ENCODE measurements at regions not wholly inside any gene's neighbourhood (a gene's known extent, or its start where the extent isn't known, plus 50 kb on each side); places are given as distances from the start of the nearest gene placed in this dataset.
A peak's percentile ranks its signal among the peaks of the same experiment; 100 is the strongest.

DNA sequence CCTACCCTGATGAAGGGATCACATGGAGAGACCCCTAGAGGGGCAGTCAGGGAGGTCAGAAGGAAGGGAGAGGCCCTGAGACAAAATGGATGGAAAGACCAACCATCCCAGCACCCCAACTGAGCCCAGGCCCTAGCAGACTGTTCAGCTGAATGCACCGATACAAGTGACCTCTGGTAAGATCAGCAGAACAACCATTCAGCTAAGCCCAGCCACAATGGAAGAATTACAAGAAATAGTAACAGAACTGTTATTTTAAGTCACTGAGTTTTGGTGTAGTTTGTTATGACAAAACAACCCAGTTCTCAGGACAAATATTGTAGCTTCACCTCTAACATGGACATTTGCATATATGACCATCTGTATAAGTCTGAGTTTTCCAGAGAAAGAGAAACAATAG is 210.4 kb upstream of the SVIL start:
- Histone ChIP-seq H3K27ac (ENCODE audit: low read length) (no peak overlapping the region), H3K79me2 (ENCODE audit: insufficient read depth, low read length) (no peaks in the 10 kb centered on the region), H3K4me3 (ENCODE audit: low read depth in 1 of 2, low read length in 2 of 2) (no peak overlapping the region), H3K4me2 (ENCODE audit: insufficient read depth, low read length) (no peak overlapping the region), H3K36me3 (ENCODE audit: insufficient read depth, low read length) (no peaks in the 10 kb centered on the region), H3K9me3 (ENCODE audit: insufficient read depth, low read length, severe bottlenecking) (no peaks in the 10 kb centered on the region), H3K27me3 (ENCODE audit: insufficient read depth, low read length, poor library complexity) (no peaks in the 10 kb centered on the region), H3K9ac (ENCODE audit: low read depth, low read length) (no peak overlapping the region), H2AFZ (ENCODE audit: low read depth, low read length) (no peak overlapping the region), H4K20me1 (ENCODE audit: insufficient read depth, low read length) (no peaks in the 10 kb centered on the region), H3K4me1 (ENCODE audit: insufficient read depth, low read length) (peaks cover 45% of the 10 kb centered on the region)
- no peak for TF ChIP-seq EZH2 (IDR thresholded peaks at IDR 0.05; ENCODE audit: borderline replicate concordance, low read depth, low read length, severe bottlenecking)
- TF ChIP-seq, protein P1, sequence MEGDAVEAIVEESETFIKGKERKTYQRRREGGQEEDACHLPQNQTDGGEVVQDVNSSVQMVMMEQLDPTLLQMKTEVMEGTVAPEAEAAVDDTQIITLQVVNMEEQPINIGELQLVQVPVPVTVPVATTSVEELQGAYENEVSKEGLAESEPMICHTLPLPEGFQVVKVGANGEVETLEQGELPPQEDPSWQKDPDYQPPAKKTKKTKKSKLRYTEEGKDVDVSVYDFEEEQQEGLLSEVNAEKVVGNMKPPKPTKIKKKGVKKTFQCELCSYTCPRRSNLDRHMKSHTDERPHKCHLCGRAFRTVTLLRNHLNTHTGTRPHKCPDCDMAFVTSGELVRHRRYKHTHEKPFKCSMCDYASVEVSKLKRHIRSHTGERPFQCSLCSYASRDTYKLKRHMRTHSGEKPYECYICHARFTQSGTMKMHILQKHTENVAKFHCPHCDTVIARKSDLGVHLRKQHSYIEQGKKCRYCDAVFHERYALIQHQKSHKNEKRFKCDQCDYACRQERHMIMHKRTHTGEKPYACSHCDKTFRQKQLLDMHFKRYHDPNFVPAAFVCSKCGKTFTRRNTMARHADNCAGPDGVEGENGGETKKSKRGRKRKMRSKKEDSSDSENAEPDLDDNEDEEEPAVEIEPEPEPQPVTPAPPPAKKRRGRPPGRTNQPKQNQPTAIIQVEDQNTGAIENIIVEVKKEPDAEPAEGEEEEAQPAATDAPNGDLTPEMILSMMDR (IDR thresholded peaks at IDR 0.05; ENCODE audit: borderline replicate concordance, extremely low read depth, low read length, poor library complexity, severe bottlenecking): no peak
- DNase-seq (no peak), ATAC-seq (ENCODE audit: insufficient read depth, low read depth) (no peak)

DNA sequence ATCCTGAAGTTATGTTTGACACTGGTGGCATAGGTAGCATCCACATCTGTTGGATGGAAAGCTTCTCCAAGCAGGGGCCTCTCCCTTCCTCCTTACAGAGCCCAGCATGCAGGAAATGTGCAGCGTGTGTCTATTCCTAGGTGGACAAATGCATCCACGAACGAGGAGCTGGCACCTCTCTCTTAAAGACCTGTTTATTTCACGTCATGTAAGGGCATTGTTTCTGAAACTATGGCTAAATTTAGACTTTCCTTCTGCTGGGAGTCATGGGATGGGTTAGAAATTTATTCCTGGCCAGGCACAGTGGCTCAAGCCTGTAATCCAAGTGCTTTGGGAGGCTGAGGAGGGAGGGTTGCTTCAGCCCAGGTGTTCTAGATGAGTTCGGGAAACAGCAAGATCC is 208.4 kb upstream of the SVIL start:
- no peaks in the 10 kb centered on the region for H3K36me3 ChIP-seq (ENCODE audit: insufficient read depth, low read length)
- peaks cover 49% of the 10 kb centered on the region for H3K4me1 ChIP-seq (ENCODE audit: insufficient read depth, low read length)
- no peaks in the 10 kb centered on the region for H4K20me1 ChIP-seq (ENCODE audit: insufficient read depth, low read length)
- ATAC-seq (ENCODE audit: insufficient read depth, low read depth): no peak
- H3K27me3 ChIP-seq (ENCODE audit: insufficient read depth, low read length, poor library complexity): no peaks in the 10 kb centered on the region
- no peaks in the 10 kb centered on the region for H3K9me3 ChIP-seq (ENCODE audit: insufficient read depth, low read length, severe bottlenecking)
- peak overlapping the region; percentile 17 for H3K9ac ChIP-seq (ENCODE audit: low read depth, low read length)
- no peak overlapping the region for H3K4me2 ChIP-seq (ENCODE audit: insufficient read depth, low read length)
- DNase-seq: no peak
- no peak for TF ChIP-seq EZH2 (IDR thresholded peaks at IDR 0.05; ENCODE audit: borderline replicate concordance, low read depth, low read length, severe bottlenecking)
- TF ChIP-seq, protein P1 (IDR thresholded peaks at IDR 0.05; ENCODE audit: borderline replicate concordance, extremely low read depth, low read length, poor library complexity, severe bottlenecking): no peak
- H3K79me2 ChIP-seq (ENCODE audit: insufficient read depth, low read length): no peaks in the 10 kb centered on the region
- H3K4me3 ChIP-seq (ENCODE audit: low read depth in 1 of 2, low read length in 2 of 2): no peak overlapping the region
- H3K27ac ChIP-seq (ENCODE audit: low read length): peak overlapping the region; percentile 89
- 0 out of 2 replicates have a peak overlapping the region, but pooled peaks have one; percentile 26 for H2AFZ ChIP-seq (ENCODE audit: low read depth, low read length)

DNA sequence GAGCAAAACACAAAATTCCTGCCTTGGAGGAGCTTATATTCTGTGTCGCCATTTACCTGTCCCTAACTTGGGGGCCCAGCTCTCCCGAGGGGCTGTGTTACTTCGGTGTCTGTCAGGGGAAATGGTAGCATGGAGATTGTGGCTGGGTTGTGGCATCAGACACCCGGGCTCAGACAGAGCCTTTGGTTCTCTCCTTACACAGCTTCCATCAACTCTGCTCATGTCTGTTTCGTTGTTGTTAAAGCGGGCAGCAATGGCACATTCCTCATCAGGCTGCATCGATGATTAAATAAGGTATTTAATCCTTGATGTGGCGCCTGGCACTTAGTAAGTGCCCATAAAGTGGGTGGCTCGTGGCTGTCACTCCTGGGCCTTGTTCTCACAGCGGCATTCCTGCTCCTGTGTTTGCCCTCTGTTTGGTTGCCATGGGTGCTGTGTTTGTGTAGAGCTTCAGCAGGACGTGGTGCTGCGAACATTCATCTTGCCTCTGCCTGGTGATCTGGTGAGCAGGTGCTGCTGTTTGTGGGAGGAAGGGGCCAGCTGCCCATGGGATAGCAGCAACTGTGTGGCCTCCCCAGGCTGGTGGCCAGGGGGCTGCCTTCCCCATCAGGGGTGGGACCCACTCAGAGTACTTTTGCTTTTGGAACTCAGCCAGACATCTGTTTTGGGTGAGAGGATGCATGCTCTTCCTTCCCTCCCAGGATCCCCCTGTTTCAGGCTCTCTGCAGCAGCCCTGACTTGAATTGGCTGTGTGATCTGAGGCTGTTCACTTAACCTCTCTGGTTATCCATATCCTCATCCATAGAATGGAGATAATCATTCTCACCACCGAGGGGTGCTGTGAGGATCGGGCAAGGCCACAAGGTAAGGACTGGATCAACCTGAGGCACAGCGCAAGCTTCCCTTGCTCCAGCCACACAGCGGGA is 207.2 kb upstream of the SVIL start:
- no peaks in the 10 kb centered on the region for H3K9me3 ChIP-seq (ENCODE audit: insufficient read depth, low read length, severe bottlenecking)
- TF ChIP-seq EZH2 (IDR thresholded peaks at IDR 0.05; ENCODE audit: borderline replicate concordance, low read depth, low read length, severe bottlenecking): no peak
- TF ChIP-seq, protein P1 (IDR thresholded peaks at IDR 0.05; ENCODE audit: borderline replicate concordance, extremely low read depth, low read length, poor library complexity, severe bottlenecking): peak; percentile 42
- peak overlapping the region; percentile 26 for H2AFZ ChIP-seq (ENCODE audit: low read depth, low read length)
- H3K9ac ChIP-seq (ENCODE audit: low read depth, low read length): peak overlapping the region; percentile 17
- peak; percentile 83 for ATAC-seq (ENCODE audit: insufficient read depth, low read depth)
- H3K4me1 ChIP-seq (ENCODE audit: insufficient read depth, low read length): peaks cover 56% of the 10 kb centered on the region
- H3K27me3 ChIP-seq (ENCODE audit: insufficient read depth, low read length, poor library complexity): no peaks in the 10 kb centered on the region
- H3K79me2 ChIP-seq (ENCODE audit: insufficient read depth, low read length): no peaks in the 10 kb centered on the region
- no peaks in the 10 kb centered on the region for H4K20me1 ChIP-seq (ENCODE audit: insufficient read depth, low read length)
- no peak overlapping the region; a peak in 1 of 4 replicates for H3K4me3 ChIP-seq (ENCODE audit: low read depth in 1 of 2, low read length in 2 of 2)
- DNase-seq: peak; percentile 83
- no peaks in the 10 kb centered on the region for H3K36me3 ChIP-seq (ENCODE audit: insufficient read depth, low read length)
- peak overlapping the region; percentile 89 for H3K27ac ChIP-seq (ENCODE audit: low read length)
- H3K4me2 ChIP-seq (ENCODE audit: insufficient read depth, low read length): peak overlapping the region; percentile 27

All from DND-41 (cell line).